ENCODE measurements at regions not wholly inside any gene's neighbourhood (a gene's known extent, or its start where the extent isn't known, plus 50 kb on each side); places are given as distances from the start of the nearest gene placed in this dataset.
A peak's percentile ranks its signal among the peaks of the same experiment; 100 is the strongest.
"Not testable (repeated sequence)": the region's sequence is repeated elsewhere in the genome, so short reads cannot be mapped to it uniquely, and the experiment has no call there.

DNA sequence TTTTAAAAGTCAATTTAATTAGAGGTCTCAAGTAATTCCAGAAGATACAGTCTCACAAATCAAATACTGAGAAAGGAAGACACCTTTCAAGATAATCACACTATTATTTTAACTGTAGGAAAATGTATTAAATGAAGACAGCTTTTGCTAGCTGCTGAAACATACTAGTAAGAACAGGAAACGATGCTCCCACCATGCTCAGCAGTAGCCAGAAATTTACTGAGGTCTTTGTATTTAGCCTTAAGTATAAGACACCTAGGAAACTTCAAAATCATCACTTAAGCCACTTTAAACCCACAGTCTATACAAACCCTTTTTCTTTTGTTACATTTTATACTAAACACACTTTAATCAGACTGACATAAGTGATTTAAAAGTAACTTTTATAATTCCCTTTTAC lies 72.7 kb upstream of the NPIPB12 start:
- H3K36me3 ChIP-seq; H3K27ac ChIP-seq; H3K4me1 ChIP-seq; DNase-seq (ENCODE audit: low spot score in 2 of 2); H3K9me3 ChIP-seq; H3K27me3 ChIP-seq; H3K4me3 ChIP-seq: not testable (repeated sequence)
- 58 to 67% methylated on average over 1 of the region's 1 CpG for WGBS, 2 donors

DNA sequence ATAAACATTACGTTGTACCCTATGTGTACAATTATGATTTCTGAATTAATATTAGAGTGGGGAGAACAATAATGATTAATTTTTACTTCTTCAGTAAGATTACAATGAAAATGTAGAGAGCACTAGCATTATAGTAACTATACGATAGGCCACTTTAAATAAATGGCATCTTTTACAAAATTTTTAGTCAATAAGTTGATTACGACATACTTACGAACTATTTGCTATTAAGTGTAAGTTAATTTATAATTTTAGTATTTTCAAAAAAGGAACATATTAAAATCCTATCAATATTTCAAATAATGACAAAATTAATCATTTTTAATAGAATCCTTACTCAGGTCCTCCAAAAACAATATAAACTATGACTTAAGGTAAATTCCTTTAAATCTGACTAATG lies 75.6 kb upstream of the NPIPB12 start:
- not testable (repeated sequence) for H3K27ac ChIP-seq; H3K4me1 ChIP-seq; H3K4me3 ChIP-seq; H3K27me3 ChIP-seq; H3K9me3 ChIP-seq; DNase-seq (ENCODE audit: low spot score in 2 of 2); H3K36me3 ChIP-seq
- 91 to 92% methylated on average over 4 of the region's 4 CpGs for WGBS, 2 donors

DNA sequence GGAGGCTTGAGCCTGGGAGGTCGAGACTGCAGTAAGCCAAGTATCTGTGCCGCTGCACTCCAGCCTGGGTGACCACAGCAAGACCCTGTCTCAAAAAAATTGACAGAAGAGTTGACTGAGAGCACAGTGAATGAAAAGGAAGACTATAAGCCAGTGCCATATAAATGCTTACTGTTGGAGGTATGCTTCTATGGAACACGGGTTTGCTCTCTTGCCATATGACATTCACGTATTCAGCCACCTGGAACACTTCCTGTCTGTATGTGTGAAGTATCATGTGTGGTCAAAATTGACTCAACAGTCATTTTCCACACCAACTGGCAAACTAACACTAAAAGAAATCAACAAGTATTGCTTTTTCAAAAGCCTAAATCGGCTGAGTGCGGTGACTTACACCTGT lies 71.1 kb upstream of the SPN start:
- not testable (repeated sequence) for H3K4me1 ChIP-seq; H3K27me3 ChIP-seq; H3K27ac ChIP-seq; DNase-seq (ENCODE audit: low spot score in 2 of 2); H3K9me3 ChIP-seq; H3K36me3 ChIP-seq; H3K4me3 ChIP-seq
- WGBS, 2 donors = 88 to 93% methylated on average over 4 of the region's 6 CpGs

DNA sequence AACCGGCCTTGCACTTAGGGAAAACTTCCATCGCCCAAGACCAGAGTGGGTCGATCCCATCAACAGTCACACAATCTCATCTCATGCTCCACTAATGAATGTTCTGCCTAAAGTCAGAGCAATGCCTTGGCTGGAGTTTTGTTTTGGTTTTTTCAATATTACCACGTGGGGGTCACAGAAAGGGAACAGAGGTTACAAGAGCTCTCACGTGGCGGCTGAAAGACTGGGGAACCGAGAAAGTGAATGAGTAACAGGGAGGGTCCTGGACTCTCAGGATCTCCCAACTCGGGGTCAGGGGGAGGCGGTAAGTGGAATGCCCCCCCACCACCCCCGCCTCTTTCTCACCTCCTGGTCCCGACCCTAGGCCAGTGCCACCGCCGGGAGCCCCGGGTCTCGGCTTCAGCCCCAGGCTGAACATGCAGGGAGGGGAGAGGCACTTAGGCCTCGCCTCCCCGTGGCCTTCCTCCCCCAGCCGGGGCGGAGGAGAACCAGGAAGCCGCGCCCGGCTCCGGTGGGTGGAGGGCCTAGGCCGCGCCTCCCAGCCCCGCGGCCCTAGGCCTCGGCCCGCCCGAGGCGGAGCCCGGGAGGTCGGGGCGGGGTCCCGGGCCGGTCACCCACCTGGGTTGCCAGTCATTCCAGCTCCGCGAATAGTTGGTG lies 68.7 kb upstream of the SPN start:
- H3K9me3 ChIP-seq, H3K36me3 ChIP-seq, H3K27me3 ChIP-seq, H3K4me1 ChIP-seq: not testable (repeated sequence)
- H3K4me3 ChIP-seq = peak overlapping the region; percentile 48 to 79 (median 64)
- 0% methylated on average over 6 of the region's 38 CpGs for WGBS, 2 donors
- peak overlapping the region in 3 of 4 donors; percentile 89 to 97 (median 91) for H3K27ac ChIP-seq
- DNase-seq (ENCODE audit: low spot score in 2 of 2) = peak; percentile 31 to 42

DNA sequence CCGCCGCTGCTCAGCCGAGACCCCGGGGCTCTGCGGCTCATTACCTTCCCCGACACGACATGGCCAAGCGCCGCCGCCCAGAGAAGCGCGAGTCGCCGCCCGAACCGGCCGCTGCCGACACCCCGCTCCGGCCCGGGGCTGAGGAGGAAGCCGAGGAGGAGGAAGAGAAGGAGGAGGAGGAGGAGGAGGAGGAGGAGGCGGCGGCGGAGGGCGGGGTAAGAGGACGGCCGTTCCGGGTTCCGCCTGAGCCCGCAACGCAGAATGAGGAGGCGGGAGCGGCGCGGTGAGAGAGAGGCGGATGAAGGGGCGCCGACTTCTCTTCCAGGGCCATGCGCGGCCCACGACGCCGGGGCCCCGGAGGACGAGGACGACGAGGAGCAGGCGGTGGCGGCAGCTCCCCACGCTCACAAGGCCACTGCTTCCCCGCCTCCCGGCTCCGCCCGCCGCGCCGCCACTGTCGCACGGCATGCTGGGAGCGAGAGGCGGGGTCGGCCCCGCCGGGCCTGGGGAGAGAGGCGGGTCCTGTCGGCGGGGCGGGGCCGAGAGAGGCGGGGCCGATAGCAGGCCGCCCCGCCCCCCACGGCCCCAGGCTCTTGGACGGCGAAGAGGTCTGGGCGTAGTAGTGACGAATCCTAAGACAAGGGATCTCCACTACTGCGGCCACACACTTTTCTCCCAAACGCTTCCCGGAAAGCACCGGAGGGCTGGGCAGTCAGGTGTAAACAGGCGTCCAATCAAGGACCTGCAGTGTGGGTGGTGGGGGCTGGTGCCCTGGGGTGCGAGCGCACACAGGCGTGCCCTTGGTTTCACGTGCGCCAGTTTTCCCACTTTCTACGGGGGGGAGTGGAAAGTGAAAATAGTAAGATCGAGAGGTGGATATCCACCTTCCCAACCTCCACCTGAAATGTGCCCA lies 67.9 kb upstream of the SPN start:
- not testable (repeated sequence) for H3K4me1 ChIP-seq, H3K36me3 ChIP-seq, H3K9me3 ChIP-seq, H3K27me3 ChIP-seq
- peak; percentile 56 to 62 for TF ChIP-seq POLR2A (IDR thresholded peaks at IDR 0.05)
- TF ChIP-seq, protein P1, sequence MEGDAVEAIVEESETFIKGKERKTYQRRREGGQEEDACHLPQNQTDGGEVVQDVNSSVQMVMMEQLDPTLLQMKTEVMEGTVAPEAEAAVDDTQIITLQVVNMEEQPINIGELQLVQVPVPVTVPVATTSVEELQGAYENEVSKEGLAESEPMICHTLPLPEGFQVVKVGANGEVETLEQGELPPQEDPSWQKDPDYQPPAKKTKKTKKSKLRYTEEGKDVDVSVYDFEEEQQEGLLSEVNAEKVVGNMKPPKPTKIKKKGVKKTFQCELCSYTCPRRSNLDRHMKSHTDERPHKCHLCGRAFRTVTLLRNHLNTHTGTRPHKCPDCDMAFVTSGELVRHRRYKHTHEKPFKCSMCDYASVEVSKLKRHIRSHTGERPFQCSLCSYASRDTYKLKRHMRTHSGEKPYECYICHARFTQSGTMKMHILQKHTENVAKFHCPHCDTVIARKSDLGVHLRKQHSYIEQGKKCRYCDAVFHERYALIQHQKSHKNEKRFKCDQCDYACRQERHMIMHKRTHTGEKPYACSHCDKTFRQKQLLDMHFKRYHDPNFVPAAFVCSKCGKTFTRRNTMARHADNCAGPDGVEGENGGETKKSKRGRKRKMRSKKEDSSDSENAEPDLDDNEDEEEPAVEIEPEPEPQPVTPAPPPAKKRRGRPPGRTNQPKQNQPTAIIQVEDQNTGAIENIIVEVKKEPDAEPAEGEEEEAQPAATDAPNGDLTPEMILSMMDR (IDR thresholded peaks at IDR 0.05) = peak in 1 of 5 experiments; percentile 15
- TF ChIP-seq EP300 (IDR thresholded peaks at IDR 0.05) = peak in 1 of 2 donors; percentile 65
- peak overlapping the region; percentile 76 to 97 (median 90) for H3K27ac ChIP-seq
- H3K4me3 ChIP-seq = peak overlapping the region; percentile 48 to 79 (median 64)
- peak; percentile 82 to 84 for DNase-seq (ENCODE audit: low spot score in 2 of 2)
- 1% methylated on average over 62 to 88 of the region's 91 CpGs for WGBS, 2 donors

DNA sequence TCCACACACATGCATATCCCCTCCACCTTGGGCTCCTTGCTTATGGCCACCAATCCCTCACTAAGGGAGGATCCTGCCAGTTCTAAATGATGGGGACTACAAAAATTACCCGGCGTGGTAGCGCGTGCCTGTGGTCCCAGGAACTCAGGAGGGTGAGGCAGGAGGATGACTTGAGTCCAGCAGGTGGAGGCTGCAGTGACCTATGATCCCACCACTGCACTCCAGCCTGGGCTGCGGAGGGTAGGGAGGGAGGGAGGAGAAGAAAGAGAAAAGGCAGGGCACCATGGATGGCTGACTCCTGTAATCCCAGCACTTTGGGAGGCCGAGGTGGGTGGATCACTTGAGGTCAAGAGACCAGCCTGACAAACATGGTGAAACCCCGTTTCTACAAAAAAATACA lies 66.0 kb upstream of the SPN start:
- H3K36me3 ChIP-seq = not testable (repeated sequence)
- 91 to 93% methylated on average over 7 of the region's 7 CpGs for WGBS, 2 donors

DNA sequence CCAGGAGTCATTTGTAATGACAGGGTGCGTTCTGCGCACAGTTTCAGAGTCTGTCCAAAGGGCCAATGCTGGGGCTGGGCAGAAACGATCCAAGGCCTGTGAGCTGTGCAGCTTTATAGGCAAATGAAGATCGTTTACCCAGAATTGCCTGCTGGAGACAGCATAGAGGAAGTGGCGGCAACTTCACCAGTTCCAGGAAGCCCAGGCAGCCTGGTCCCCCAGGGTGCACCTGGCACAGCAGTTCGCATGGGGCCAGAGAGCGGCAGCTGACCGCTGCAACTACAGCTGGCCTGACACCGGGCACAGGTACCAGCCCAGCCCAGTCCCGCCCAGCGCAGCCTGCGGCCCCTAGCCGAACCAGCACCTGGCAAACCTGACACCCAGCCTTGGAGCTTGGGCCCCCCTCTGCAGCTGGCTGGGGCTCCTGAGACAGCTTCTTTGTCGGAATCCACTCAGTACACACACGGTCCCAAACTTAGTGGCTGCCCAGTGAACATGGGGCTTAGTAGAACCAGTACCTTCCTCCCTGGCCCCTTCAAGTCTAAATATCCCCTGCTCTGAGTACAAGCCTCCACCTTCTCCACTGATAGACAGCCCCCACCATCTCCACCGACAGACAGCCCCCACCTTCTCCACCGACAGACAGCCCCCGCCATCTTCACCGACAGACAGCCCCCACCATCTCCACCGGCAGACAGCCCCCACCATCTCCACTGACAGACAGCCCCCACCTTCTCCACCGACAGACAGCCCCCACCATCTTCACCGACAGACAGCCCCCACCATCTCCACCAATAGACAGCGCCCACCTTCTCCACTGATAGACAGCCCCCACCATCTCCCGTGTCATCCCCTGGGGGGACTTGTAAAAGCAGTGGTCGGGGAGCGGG lies 62.7 kb upstream of the SPN start:
- WGBS, 2 donors = 70 to 79% methylated on average over 21 to 26 of the region's 26 CpGs
- not testable (repeated sequence) for H3K4me3 ChIP-seq; DNase-seq (ENCODE audit: low spot score in 2 of 2)

More for the DNA sequence above, 66.0 kb upstream of the SPN start:
- not testable (repeated sequence) for DNase-seq (ENCODE audit: low spot score in 2 of 2); H3K9me3 ChIP-seq; H3K27ac ChIP-seq; H3K27me3 ChIP-seq; H3K4me3 ChIP-seq; H3K4me1 ChIP-seq

DNA sequence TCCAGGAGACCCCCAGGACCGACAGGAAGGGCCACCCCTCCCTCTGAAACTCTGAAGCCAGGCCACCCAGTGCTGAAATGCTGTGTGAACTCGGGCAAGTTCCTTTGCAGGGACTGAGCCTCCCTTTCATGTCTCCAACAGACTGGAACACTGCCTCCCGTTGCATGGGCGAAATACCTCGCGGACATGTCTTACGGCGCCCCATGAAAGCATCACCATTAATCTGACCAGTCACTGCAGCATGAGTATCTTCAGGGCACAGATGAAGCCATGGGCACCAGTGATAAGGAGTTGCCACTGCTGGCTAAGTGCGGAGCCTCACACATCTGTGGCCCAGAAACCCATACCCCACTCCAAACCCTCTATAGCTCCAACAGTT lies 60.8 kb upstream of the SPN start:
- H3K36me3 ChIP-seq; H3K9me3 ChIP-seq; H3K4me1 ChIP-seq; H3K27me3 ChIP-seq; DNase-seq (ENCODE audit: low spot score in 2 of 2); H3K27ac ChIP-seq; H3K4me3 ChIP-seq: not testable (repeated sequence)
- WGBS, 2 donors = 29 to 97% methylated on average over 1 to 7 of the region's 9 CpGs

More for the DNA sequence above, 62.7 kb upstream of the SPN start:
- H3K27me3 ChIP-seq, H3K36me3 ChIP-seq, H3K4me1 ChIP-seq, H3K9me3 ChIP-seq: not testable (repeated sequence)
- peak overlapping the region in 1 of 4 donors; percentile 62 for H3K27ac ChIP-seq

DNA sequence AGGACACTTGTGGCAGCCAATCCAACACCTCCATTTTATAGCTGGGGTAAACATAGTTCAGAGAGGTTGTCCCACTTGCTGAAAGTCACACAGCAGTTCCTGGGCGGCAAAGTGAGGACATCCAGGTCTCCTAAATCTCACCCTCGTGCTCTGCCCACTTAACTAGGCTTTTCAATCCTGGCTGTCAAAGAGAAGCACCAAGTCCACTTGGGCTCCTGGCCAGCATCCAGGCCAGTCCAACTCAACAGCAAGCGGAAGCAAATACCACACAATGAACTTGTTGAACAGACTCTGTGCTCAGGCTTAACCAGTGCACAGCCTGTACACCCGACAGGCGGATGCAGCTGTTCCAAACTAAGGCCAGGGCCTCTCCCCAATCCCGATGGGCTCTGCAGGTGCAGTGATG lies 60.4 kb upstream of the SPN start:
- not testable (repeated sequence) for H3K27ac ChIP-seq, H3K4me1 ChIP-seq

DNA sequence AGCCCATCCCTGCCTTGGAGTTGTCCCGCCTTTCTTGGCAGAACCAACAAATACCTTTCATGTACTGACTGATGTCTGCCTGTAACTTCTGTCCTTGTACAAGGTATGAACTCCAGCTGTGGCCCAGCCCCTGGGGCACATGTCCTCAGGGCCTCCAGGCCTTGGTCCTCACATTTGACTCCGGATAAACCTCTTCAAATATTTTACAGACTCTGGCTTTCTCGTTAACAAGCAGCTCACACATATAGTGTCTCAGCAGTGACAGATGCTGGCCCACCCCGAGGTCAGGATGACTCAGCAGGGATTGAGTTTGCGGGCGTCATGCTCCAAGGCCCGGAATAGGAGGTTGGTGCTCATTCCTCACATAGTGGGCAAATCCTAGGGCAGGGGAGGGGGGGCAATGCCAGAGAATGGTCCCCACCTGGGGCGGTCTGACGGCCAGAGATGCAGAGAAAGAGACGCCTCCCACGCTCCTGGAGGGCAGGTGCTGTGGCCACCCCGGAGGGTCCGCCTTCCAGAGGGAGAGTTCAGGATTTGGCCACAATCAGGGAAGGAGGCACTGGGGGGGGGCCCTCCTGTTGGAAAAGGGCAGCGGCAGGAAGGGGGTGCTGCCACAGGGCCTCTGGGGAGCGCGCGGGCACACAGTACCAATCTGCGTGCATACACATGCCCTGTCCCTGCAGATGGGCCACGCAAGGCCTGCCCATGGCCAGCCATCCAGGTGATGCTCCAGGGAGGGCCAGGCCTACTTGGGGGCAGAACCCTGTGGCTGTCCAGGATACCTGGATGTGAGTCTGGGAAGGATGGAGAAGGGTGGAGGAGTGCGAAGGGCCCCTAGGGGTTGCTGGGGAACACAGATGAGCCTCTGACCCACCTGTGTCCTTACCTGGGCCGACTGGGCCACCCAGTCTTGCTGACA lies 58.2 kb upstream of the SPN start:
- H3K27me3 ChIP-seq; H3K9me3 ChIP-seq; H3K4me1 ChIP-seq; H3K36me3 ChIP-seq; H3K4me3 ChIP-seq; DNase-seq (ENCODE audit: low spot score in 2 of 2): not testable (repeated sequence)
- H3K27ac ChIP-seq = peak overlapping the region in 1 of 4 donors; percentile 46
- WGBS, 2 donors = 71 to 74% methylated on average over 19 to 21 of the region's 21 CpGs

More for the DNA sequence above, 60.4 kb upstream of the SPN start:
- H3K4me3 ChIP-seq; H3K27me3 ChIP-seq; H3K9me3 ChIP-seq; H3K36me3 ChIP-seq; DNase-seq (ENCODE audit: low spot score in 2 of 2): not testable (repeated sequence)
- WGBS, 2 donors = 54 to 78% methylated on average over 3 to 6 of the region's 6 CpGs
